Ovary (tissue), 3 donors: ENCODE measurements at regions not wholly inside any gene's neighbourhood (a gene's known extent, or its start where the extent isn't known, plus 50 kb on each side); places are given as distances from the start of the nearest gene placed in this dataset.

Experiments used
- POLR2A ChIP-seq: fragments of 450-650 bp; IDR thresholded peaks from one replicate; pipeline ENCODE4 v1.6.1; 2017; ENCODE audit warnings: antibody characterized with exemption, mild to moderate bottlenecking, moderate library complexity
- TF ChIP-seq, protein P1 (sequence below), 3 donors: fragments of 450-650 bp in 2 of 3; fragments of 200-600 bp in 1 of 3; IDR thresholded peaks; one replicate each; pipeline versions ENCODE4 v1.5.1 to v1.8.0; 2016 to 2022; ENCODE audit warnings: antibody characterized with exemption in 3 of 3, mild to moderate bottlenecking in 1 of 3
- donor health status: DM: no; HTN: no; CAD: no.

DNA sequence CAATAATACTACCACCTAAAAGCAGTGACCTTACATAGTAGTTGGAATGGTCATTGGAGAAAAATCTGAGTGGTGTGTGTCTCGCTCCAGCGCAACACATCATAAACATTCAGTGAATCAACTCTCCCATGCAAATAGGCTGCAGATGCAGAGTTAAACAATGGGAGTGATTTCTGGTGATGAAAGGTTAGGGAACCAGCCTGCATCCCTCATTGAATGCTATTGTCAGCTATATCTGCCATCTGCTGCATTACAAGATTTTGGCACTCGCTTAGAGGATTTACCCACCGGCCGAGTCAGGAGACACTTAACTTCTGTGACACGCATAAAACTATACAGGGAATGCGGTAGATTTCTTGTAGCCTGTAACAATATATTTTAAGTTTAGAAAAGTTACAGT is 900.9 kb downstream of the FLRT2 start:
- TF ChIP-seq, protein P1, sequence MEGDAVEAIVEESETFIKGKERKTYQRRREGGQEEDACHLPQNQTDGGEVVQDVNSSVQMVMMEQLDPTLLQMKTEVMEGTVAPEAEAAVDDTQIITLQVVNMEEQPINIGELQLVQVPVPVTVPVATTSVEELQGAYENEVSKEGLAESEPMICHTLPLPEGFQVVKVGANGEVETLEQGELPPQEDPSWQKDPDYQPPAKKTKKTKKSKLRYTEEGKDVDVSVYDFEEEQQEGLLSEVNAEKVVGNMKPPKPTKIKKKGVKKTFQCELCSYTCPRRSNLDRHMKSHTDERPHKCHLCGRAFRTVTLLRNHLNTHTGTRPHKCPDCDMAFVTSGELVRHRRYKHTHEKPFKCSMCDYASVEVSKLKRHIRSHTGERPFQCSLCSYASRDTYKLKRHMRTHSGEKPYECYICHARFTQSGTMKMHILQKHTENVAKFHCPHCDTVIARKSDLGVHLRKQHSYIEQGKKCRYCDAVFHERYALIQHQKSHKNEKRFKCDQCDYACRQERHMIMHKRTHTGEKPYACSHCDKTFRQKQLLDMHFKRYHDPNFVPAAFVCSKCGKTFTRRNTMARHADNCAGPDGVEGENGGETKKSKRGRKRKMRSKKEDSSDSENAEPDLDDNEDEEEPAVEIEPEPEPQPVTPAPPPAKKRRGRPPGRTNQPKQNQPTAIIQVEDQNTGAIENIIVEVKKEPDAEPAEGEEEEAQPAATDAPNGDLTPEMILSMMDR (IDR thresholded peaks at IDR 0.05), result no peak
- no peak for TF ChIP-seq POLR2A
